Keratinocyte (primary cell): ENCODE measurements at regions not wholly inside any gene's neighbourhood (a gene's known extent, or its start where the extent isn't known, plus 50 kb on each side); places are given as distances from the start of the nearest gene placed in this dataset.

Source experiments
- DNase-seq: peaks from one replicate; pipeline ENCODE4 v3.0.0-alpha.2; 2011; ENCODE audit warnings: low read depth, missing footprints, low spot score
- FAIRE-seq: peaks from 2 replicates; lab custom pipeline; 2011; peaks lifted over from hg19 to GRCh38; lab: Jason Lieb, UNC
- H2AFZ ChIP-seq: 2 replicates; pipeline ENCODE4 v1.6.0; 2012; ENCODE audit warnings: low read length, control low read depth, inconsistent platforms; ENCODE audit not compliant: control insufficient read depth
- H3K27ac ChIP-seq: 2 replicates; pipeline ENCODE4 v1.5.1; 2011; ENCODE audit warnings: low read length; ENCODE audit not compliant: control insufficient read depth, insufficient read depth
- H3K27me3 ChIP-seq: 3 replicates; pipeline ENCODE4 v1.6.0; 2011; ENCODE audit warnings: low read length; ENCODE audit not compliant: control insufficient read depth, insufficient read depth; ENCODE audit errors: extremely low read depth
- H3K36me3 ChIP-seq, 2 experiments: 2 replicates in 1 of 2; 3 replicates in 1 of 2; pipeline ENCODE4 v1.5.1; 2011; ENCODE audit warnings: low read length in 2 of 2, mild to moderate bottlenecking in 1 of 2; ENCODE audit not compliant: control insufficient read depth in 2 of 2, insufficient read depth in 2 of 2; ENCODE audit errors: extremely low read depth in 1 of 2
- H3K4me1 ChIP-seq: 3 replicates; pipeline ENCODE4 v1.5.1; 2011; ENCODE audit warnings: low read length; ENCODE audit not compliant: control insufficient read depth, insufficient read depth; ENCODE audit errors: extremely low read depth
- H3K4me2 ChIP-seq: 3 replicates; pipeline ENCODE4 v1.6.0; 2011; ENCODE audit warnings: low read depth, low read length; ENCODE audit not compliant: control insufficient read depth, insufficient read depth; ENCODE audit errors: extremely low read depth
- H3K4me3 ChIP-seq, 3 experiments: fragments of 200-600 bp in 1 of 3; sonication (generic) in 1 of 3; 2 replicates in 2 of 3; 3 replicates in 1 of 3; pipeline ENCODE4 v1.5.1; 2011 to 2016; ENCODE audit warnings: low read length in 3 of 3, mild to moderate bottlenecking in 3 of 3, control low read depth in 2 of 3, inconsistent platforms in 1 of 3, low read depth in 1 of 3, mixed read lengths in 1 of 3, mixed run types in 1 of 3, moderate library complexity in 1 of 3; ENCODE audit not compliant: control insufficient read depth in 2 of 3, insufficient read depth in 2 of 3; ENCODE audit errors: extremely low read depth in 1 of 3
- H3K79me2 ChIP-seq: 2 replicates; pipeline ENCODE4 v1.6.0; 2012; ENCODE audit warnings: low read length; ENCODE audit not compliant: control insufficient read depth, insufficient read depth
- H3K9ac ChIP-seq: 3 replicates; pipeline ENCODE4 v1.6.0; 2011; ENCODE audit warnings: low read length; ENCODE audit not compliant: control insufficient read depth, insufficient read depth; ENCODE audit errors: extremely low read depth
- H3K9me1 ChIP-seq: 3 replicates; pipeline ENCODE4 v1.6.0; 2011; ENCODE audit warnings: low read length; ENCODE audit not compliant: control insufficient read depth, insufficient read depth; ENCODE audit errors: extremely low read depth
- H3K9me3 ChIP-seq: 2 replicates; pipeline ENCODE4 v1.5.1; 2012; ENCODE audit warnings: low read depth, low read length; ENCODE audit not compliant: control insufficient read depth
- H4K20me1 ChIP-seq: 3 replicates; pipeline ENCODE4 v1.6.0; 2011; ENCODE audit warnings: low read length; ENCODE audit not compliant: control insufficient read depth, insufficient read depth; ENCODE audit errors: extremely low read depth
- EZH2 ChIP-seq: IDR thresholded peaks from one replicate; pipeline ENCODE4 v1.6.1; 2012; ENCODE audit warnings: inconsistent platforms, mild to moderate bottlenecking, low read length, moderate library complexity
- dilution Hi-C: fragments of 300-500 bp; cut with MboI; formaldehyde crosslinking; loops from one replicate; pipeline ENCODE4 v1.7.0; 2020; ENCODE audit warnings: low sequenced_read_pairs; ENCODE audit not compliant: extremely low pct_ligation_motif_present
- TF ChIP-seq, protein P1 (sequence below), 3 experiments: IDR thresholded peaks in 1 of 3; conservative IDR thresholded peaks in 1 of 3; optimal IDR thresholded peaks in 1 of 3; 2 replicates in 2 of 3; 3 replicates in 1 of 3; pipeline versions ENCODE3 to v1.5.1; 2011; ENCODE audit warnings: low read length in 3 of 3, mild to moderate bottlenecking in 3 of 3, moderate library complexity in 2 of 3, control low read depth in 1 of 3, inconsistent platforms in 1 of 3; ENCODE audit not compliant: insufficient read depth in 2 of 3; ENCODE audit errors: extremely low read depth in 1 of 3

- Histone ChIP-seq H3K4me2 (no peak overlapping the region), H2AFZ (no peak overlapping the region), H3K4me3 (no peak overlapping the region), H3K4me1 (no peaks in the 10 kb centered on the region), H3K9me3 (no peaks in the 10 kb centered on the region), H3K9ac (no peak overlapping the region), H3K9me1 (no peaks in the 10 kb centered on the region), H3K27ac (no peak overlapping the region), H3K36me3 (no peaks in the 10 kb centered on the region), H3K27me3 (no peaks in the 10 kb centered on the region), H4K20me1 (no peaks in the 10 kb centered on the region), H3K79me2 (no peaks in the 10 kb centered on the region)
- TF ChIP-seq, protein P1, sequence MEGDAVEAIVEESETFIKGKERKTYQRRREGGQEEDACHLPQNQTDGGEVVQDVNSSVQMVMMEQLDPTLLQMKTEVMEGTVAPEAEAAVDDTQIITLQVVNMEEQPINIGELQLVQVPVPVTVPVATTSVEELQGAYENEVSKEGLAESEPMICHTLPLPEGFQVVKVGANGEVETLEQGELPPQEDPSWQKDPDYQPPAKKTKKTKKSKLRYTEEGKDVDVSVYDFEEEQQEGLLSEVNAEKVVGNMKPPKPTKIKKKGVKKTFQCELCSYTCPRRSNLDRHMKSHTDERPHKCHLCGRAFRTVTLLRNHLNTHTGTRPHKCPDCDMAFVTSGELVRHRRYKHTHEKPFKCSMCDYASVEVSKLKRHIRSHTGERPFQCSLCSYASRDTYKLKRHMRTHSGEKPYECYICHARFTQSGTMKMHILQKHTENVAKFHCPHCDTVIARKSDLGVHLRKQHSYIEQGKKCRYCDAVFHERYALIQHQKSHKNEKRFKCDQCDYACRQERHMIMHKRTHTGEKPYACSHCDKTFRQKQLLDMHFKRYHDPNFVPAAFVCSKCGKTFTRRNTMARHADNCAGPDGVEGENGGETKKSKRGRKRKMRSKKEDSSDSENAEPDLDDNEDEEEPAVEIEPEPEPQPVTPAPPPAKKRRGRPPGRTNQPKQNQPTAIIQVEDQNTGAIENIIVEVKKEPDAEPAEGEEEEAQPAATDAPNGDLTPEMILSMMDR (optimal IDR thresholded peaks at IDR 0.05 in 1 of 3, IDR thresholded peaks at IDR 0.05 in 1 of 3, conservative IDR thresholded peaks at IDR 0.05 in 1 of 3; ENCODE audit: extremely low read depth in 1 of 3, insufficient read depth in 2 of 3, low read length in 3 of 3) = no peak
- no peak for TF ChIP-seq EZH2
- dilution Hi-C loops = no loop called here
- DNase-seq (no peak), FAIRE-seq (no peak)
Measured at GRCh38 chr20:39799366-39799965, 837.3 kb downstream of the DHX35 start.

DNA sequence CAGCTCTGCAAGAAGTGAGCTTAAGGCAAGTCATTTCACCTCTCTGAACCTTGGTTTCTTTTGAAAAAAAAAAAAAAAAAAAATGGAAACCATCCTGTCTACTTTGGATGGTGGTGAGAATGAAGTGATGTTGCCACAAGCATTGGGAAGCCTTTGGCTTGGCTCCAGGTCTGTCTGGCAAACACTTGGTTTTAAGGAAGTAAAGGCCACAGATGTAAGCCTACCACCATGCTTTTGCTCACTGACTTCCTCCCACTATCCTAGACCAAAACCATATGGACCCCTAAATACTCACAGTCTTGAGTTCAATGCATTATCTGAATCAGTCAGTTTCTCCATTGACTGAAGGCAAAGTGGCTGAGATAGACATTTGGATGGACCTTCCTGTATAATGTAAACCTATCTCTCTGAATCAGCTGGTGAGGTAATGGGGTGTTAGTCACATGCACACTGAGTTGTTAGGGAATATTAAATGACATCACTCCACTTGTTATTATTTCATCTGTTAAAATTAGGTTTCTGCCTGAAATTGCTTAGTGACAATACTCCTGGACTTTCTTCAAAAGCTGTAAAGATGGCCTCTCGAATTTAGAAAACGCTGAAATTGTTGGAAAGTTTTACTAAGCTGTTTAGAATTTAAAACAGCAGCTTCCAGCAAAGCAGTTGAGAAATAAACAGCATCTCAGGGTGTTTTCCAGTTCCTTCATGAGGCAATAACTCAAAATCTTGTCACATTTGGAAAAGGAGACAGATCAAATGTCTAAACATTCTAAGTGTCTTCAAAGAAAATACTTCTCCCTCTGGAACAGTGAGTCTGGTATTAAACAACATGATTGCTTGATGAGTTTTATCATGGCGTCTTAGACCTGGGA is 833.5 kb downstream of the DHX35 start:
- no peak for FAIRE-seq
- no peak overlapping the region for H3K9ac ChIP-seq
- no peak overlapping the region for H3K27ac ChIP-seq
- TF ChIP-seq EZH2 = no peak
- TF ChIP-seq, protein P1 (optimal IDR thresholded peaks at IDR 0.05 in 1 of 3, IDR thresholded peaks at IDR 0.05 in 1 of 3, conservative IDR thresholded peaks at IDR 0.05 in 1 of 3; ENCODE audit: extremely low read depth in 1 of 3, insufficient read depth in 2 of 3, low read length in 3 of 3) = no peak
- dilution Hi-C loops = no loop called here
- no peaks in the 10 kb centered on the region for H3K9me1 ChIP-seq
- no peaks in the 10 kb centered on the region for H4K20me1 ChIP-seq
- no peaks in the 10 kb centered on the region for H3K36me3 ChIP-seq
- H3K27me3 ChIP-seq = no peaks in the 10 kb centered on the region
- H3K4me1 ChIP-seq = no peaks in the 10 kb centered on the region
- H3K79me2 ChIP-seq = no peaks in the 10 kb centered on the region
- no peak overlapping the region for H3K4me3 ChIP-seq
- H3K9me3 ChIP-seq = no peaks in the 10 kb centered on the region
- DNase-seq = no peak
- no peak overlapping the region for H3K4me2 ChIP-seq
- H2AFZ ChIP-seq = no peak overlapping the region
